Mesothelial cell of epicardium (in vitro differentiated cells): ENCODE measurements at regions not wholly inside any gene's neighbourhood (a gene's known extent, or its start where the extent isn't known, plus 50 kb on each side); places are given as distances from the start of the nearest gene placed in this dataset.

Source experiments
- DNase-seq, 2 experiments: peaks; one replicate each; pipeline ENCODE4 v3.0.0; 2021; ENCODE audit warnings: low spot score in 2 of 2; ENCODE audit not compliant: unreplicated experiment in 2 of 2
- H3K27ac Mint-ChIP-seq: 2 replicates; pipeline ENCODE4 v1.8.0; 2021; ENCODE audit warnings: mixed read lengths
- H3K27me3 Mint-ChIP-seq: 2 replicates; pipeline ENCODE4 v1.8.0; 2021; ENCODE audit warnings: low read depth, mixed read lengths
- H3K36me3 Mint-ChIP-seq: 2 replicates; pipeline ENCODE4 v1.8.0; 2021; ENCODE audit warnings: mixed read lengths
- H3K4me1 Mint-ChIP-seq: 2 replicates; pipeline ENCODE4 v1.8.0; 2021; ENCODE audit warnings: mixed read lengths
- H3K4me3 Mint-ChIP-seq: 2 replicates; pipeline ENCODE4 v1.8.0; 2021; ENCODE audit warnings: mild to moderate bottlenecking, moderate library complexity, mixed read lengths
- H3K9me3 Mint-ChIP-seq: 2 replicates; pipeline ENCODE4 v1.8.0; 2021; ENCODE audit warnings: mixed read lengths
- CTCF ChIP-seq: fragments of 200-600 bp; sonication (generic); IDR thresholded peaks from one replicate; pipeline ENCODE4 v1.5.0; 2021; ENCODE audit warnings: antibody characterized with exemption; ENCODE audit not compliant: unreplicated experiment

GRCh38 chr2:5365871-5366461 is 326.2 kb upstream of the SOX11 start:
- no peak overlapping the region for H3K4me3 Mint-ChIP-seq
- peaks cover 34% of the 10 kb centered on the region for H3K4me1 Mint-ChIP-seq
- H3K27me3 Mint-ChIP-seq = no peaks in the 10 kb centered on the region
- H3K27ac Mint-ChIP-seq = no peak overlapping the region
- TF ChIP-seq CTCF = peak; percentile 98
- DNase-seq = peak; percentile 82 to 93
- H3K36me3 Mint-ChIP-seq = no peaks in the 10 kb centered on the region
- H3K9me3 Mint-ChIP-seq = no peaks in the 10 kb centered on the region

- TF ChIP-seq CTCF = no peak
- Mint-ChIP-seq H3K4me3 (no peak overlapping the region), H3K27me3 (no peaks in the 10 kb centered on the region), H3K9me3 (no peaks in the 10 kb centered on the region), H3K27ac (peak overlapping the region; percentile 51), H3K36me3 (no peaks in the 10 kb centered on the region), H3K4me1 (peaks cover 43% of the 10 kb centered on the region)
- DNase-seq = no peak
These were observed 324.9 kb upstream of the SOX11 start for GRCh38 chr2:5367321-5367720.

DNA sequence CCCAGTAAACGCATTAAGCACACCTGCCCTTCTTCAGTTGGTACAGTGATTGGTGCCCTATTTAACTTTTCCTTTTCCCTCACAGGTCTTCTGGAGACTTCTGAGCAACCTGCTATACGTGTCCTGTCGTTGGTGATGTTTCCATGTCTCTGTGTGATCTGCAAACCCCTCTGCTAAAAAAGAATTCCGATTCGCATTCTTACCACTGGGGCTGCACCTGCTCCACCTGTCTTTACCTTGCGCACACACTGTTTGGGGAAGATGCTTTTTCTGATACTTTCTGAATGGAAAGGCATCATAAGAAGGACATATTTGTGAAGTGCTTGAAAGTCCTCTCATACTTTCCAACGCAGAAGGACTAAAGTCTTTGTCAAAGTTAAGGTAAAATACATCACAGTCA is 323.9 kb upstream of the SOX11 start:
- TF ChIP-seq CTCF = peak; percentile 28
- no peaks in the 10 kb centered on the region for H3K27me3 Mint-ChIP-seq
- no peak for DNase-seq
- H3K36me3 Mint-ChIP-seq = no peaks in the 10 kb centered on the region
- peaks cover 53% of the 10 kb centered on the region for H3K4me1 Mint-ChIP-seq
- H3K4me3 Mint-ChIP-seq = no peak overlapping the region
- H3K9me3 Mint-ChIP-seq = no peaks in the 10 kb centered on the region
- no peak overlapping the region for H3K27ac Mint-ChIP-seq

- Mint-ChIP-seq H3K9me3 (no peaks in the 10 kb centered on the region), H3K27me3 (no peaks in the 10 kb centered on the region), H3K4me3 (no peak overlapping the region), H3K36me3 (no peaks in the 10 kb centered on the region), H3K27ac (no peak overlapping the region), H3K4me1 (peaks cover 58% of the 10 kb centered on the region)
- no peak for DNase-seq
- no peak for TF ChIP-seq CTCF
These were observed 322.7 kb upstream of the SOX11 start for GRCh38 chr2:5369510-5369909.

DNA sequence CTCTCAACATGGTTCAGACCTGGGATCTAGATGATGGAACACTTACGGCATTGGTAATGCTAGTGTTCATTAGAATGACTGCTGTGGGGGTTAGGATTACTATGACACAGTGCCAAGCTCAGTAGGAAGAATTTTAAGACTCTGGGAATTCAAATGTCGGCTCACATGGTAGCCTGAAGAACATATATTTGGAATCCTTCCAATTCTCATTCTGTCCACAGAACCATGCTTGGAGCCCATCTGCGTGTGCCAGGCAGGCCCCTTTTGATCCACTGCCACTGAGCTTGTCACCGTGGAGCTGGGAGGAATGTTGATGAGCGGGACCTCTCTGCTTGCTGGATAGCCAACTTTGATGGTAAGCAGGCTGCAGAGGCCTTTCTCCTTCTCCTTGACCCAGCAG is 322.0 kb upstream of the SOX11 start:
- no peaks in the 10 kb centered on the region for H3K27me3 Mint-ChIP-seq
- TF ChIP-seq CTCF = no peak
- H3K4me1 Mint-ChIP-seq = peaks cover 63% of the 10 kb centered on the region
- H3K9me3 Mint-ChIP-seq = no peaks in the 10 kb centered on the region
- no peak overlapping the region for H3K4me3 Mint-ChIP-seq
- DNase-seq = no peak
- H3K36me3 Mint-ChIP-seq = no peaks in the 10 kb centered on the region
- no peak overlapping the region for H3K27ac Mint-ChIP-seq

DNA sequence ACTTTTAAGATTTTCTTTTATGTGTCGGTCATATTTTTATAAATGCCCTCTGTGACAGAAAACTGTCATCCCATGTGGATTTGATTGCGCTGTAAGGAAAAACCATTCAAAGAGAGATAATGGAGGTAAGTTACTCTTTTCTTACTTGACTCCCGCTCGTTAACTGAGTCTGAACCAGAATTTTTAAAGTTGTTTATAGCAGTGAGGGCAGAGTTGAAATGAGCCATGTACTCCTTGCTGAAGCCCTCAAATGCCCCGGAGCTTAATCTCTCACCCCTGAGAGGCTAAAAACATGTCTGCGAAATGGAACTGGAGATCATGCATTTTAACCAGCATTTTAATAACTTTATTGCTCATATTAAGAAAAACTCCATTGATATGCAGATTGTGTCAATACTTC is 320.0 kb upstream of the SOX11 start:
- no peak for TF ChIP-seq CTCF
- Mint-ChIP-seq H3K27me3 (no peaks in the 10 kb centered on the region), H3K4me1 (peaks cover 51% of the 10 kb centered on the region), H3K27ac (peak overlapping the region; percentile 84), H3K4me3 (peak overlapping the region; percentile 79), H3K9me3 (no peaks in the 10 kb centered on the region), H3K36me3 (no peaks in the 10 kb centered on the region)
- no peak for DNase-seq
